Ovary (tissue), 3 donors: ENCODE measurements at regions not wholly inside any gene's neighbourhood (a gene's known extent, or its start where the extent isn't known, plus 50 kb on each side); places are given as distances from the start of the nearest gene placed in this dataset.

ENCODE experiments used
- POLR2A ChIP-seq: fragments of 450-650 bp; IDR thresholded peaks from one replicate; pipeline ENCODE4 v1.6.1; 2017; ENCODE audit warnings: antibody characterized with exemption, mild to moderate bottlenecking, moderate library complexity
- TF ChIP-seq, protein P1 (sequence below), 3 donors: fragments of 450-650 bp in 2 of 3; fragments of 200-600 bp in 1 of 3; IDR thresholded peaks; one replicate each; pipeline versions ENCODE4 v1.5.1 to v1.8.0; 2016 to 2022; ENCODE audit warnings: antibody characterized with exemption in 3 of 3, mild to moderate bottlenecking in 1 of 3
- donor health status: DM: no; HTN: no; CAD: no.

- TF ChIP-seq, protein P1, sequence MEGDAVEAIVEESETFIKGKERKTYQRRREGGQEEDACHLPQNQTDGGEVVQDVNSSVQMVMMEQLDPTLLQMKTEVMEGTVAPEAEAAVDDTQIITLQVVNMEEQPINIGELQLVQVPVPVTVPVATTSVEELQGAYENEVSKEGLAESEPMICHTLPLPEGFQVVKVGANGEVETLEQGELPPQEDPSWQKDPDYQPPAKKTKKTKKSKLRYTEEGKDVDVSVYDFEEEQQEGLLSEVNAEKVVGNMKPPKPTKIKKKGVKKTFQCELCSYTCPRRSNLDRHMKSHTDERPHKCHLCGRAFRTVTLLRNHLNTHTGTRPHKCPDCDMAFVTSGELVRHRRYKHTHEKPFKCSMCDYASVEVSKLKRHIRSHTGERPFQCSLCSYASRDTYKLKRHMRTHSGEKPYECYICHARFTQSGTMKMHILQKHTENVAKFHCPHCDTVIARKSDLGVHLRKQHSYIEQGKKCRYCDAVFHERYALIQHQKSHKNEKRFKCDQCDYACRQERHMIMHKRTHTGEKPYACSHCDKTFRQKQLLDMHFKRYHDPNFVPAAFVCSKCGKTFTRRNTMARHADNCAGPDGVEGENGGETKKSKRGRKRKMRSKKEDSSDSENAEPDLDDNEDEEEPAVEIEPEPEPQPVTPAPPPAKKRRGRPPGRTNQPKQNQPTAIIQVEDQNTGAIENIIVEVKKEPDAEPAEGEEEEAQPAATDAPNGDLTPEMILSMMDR (IDR thresholded peaks at IDR 0.05): no peak
- TF ChIP-seq POLR2A: no peak
Observed at GRCh38 chr18:77967791-77968190, 718.1 kb downstream of the GALR1 start.
